ENCODE measurements at regions not wholly inside any gene's neighbourhood (a gene's known extent, or its start where the extent isn't known, plus 50 kb on each side); places are given as distances from the start of the nearest gene placed in this dataset.
"Not testable (repeated sequence)": the region's sequence is repeated elsewhere in the genome, so short reads cannot be mapped to it uniquely, and the experiment has no call there.

DNA sequence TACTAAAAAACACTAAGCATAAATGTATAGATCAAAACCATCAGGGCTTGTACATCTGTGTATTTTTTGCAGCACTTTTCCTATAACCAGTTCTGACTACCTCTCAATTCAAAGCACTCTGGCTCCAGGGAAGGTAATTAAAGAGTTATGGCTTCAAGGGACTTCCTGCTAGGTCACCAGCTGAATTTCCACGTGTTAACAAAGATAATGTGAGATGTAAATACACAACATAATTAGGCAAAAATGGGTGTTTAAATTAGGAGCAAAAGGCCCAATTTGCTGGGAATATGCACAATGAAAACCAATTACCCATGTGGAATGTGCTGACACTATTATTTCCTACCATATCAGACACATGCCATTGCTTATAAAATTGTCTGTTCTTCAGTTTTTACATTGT is 513.4 kb upstream of the FLRT2 start:
- peaks cover 0 to 4% of the 10 kb centered on the region in 2 experiments for H3K9me3 ChIP-seq (ENCODE audit: control insufficient read depth in 2 of 2, low read length in 2 of 2)
- Mint-ChIP-seq H3K9me3 (peaks cover 3 to 27% (median 6%) of the 10 kb centered on the region in 7 donors), H3K27ac (no peak overlapping the region), H3K4me3 (no peak overlapping the region), H3K27me3 (no peaks in the 10 kb centered on the region), H3K4me1 (no peaks in the 10 kb centered on the region), H3K36me3 (no peaks in the 10 kb centered on the region)
- H3K27me3 ChIP-seq (ENCODE audit: control insufficient read depth, insufficient read depth, low read length) = no peaks in the 10 kb centered on the region
- ATAC-seq (ENCODE audit: low read depth in 2 of 2) (no peak), DNase-seq (no peak)
- no peak overlapping the region for H3K27ac ChIP-seq (ENCODE audit: insufficient read depth, low read length, poor library complexity, severe bottlenecking)
- H3K36me3 ChIP-seq (ENCODE audit: control insufficient read depth, insufficient read depth, low read length) = no peaks in the 10 kb centered on the region
- H3K4me3 ChIP-seq (ENCODE audit: low read depth, low read length) = no peak overlapping the region
- no peaks in the 10 kb centered on the region for H3K4me1 ChIP-seq (ENCODE audit: control insufficient read depth, insufficient read depth, low read length, poor library complexity, severe bottlenecking)

DNA sequence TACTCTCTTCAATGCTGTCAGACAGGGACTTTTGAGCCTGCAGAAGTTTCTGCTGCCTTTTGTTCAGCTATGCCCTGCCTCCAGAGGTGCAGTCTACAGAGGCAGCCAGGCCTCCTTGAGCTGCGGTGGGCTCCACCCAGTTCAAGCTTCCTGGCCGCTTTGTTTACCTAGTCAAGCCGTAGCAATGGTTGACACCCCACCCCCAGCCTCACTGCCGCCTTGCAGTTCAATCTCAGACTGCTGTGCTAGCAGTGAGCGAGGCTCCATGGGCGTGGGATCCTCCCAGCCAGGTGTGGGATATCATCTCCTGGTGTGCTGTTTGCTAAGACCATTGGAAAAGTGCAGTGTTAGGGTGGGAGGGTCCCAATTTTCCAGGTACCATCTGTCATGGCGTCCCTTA is 506.1 kb upstream of the FLRT2 start:
- DNase-seq; H3K4me1 Mint-ChIP-seq; H3K27ac Mint-ChIP-seq; H3K4me3 Mint-ChIP-seq; H3K4me1 ChIP-seq (ENCODE audit: control insufficient read depth, insufficient read depth, low read length, poor library complexity, severe bottlenecking); H3K27me3 Mint-ChIP-seq; H3K27me3 ChIP-seq (ENCODE audit: control insufficient read depth, insufficient read depth, low read length); H3K36me3 ChIP-seq (ENCODE audit: control insufficient read depth, insufficient read depth, low read length); H3K4me3 ChIP-seq (ENCODE audit: low read depth, low read length); ATAC-seq (ENCODE audit: low read depth in 2 of 2); H3K36me3 Mint-ChIP-seq; H3K27ac ChIP-seq (ENCODE audit: insufficient read depth, low read length, poor library complexity, severe bottlenecking): not testable (repeated sequence)
- peaks cover 0 to 15% of the 10 kb centered on the region in 2 experiments for H3K9me3 ChIP-seq (ENCODE audit: control insufficient read depth in 2 of 2, low read length in 2 of 2)
- H3K9me3 Mint-ChIP-seq = peaks cover 2 to 25% (median 7%) of the 10 kb centered on the region in 7 donors

GRCh38 chr14:85024931-85025330 is 505.0 kb upstream of the FLRT2 start:
- no peaks in the 10 kb centered on the region for H3K4me1 ChIP-seq (ENCODE audit: control insufficient read depth, insufficient read depth, low read length, poor library complexity, severe bottlenecking)
- H3K9me3 ChIP-seq (ENCODE audit: control insufficient read depth in 2 of 2, low read length in 2 of 2) = peaks cover 0 to 15% of the 10 kb centered on the region in 2 experiments
- peaks cover 2 to 23% (median 5%) of the 10 kb centered on the region in 7 donors for H3K9me3 Mint-ChIP-seq
- H3K4me1 Mint-ChIP-seq = no peaks in the 10 kb centered on the region
- no peaks in the 10 kb centered on the region for H3K36me3 Mint-ChIP-seq
- H3K27me3 ChIP-seq (ENCODE audit: control insufficient read depth, insufficient read depth, low read length) = no peaks in the 10 kb centered on the region
- no peak overlapping the region for H3K27ac ChIP-seq (ENCODE audit: insufficient read depth, low read length, poor library complexity, severe bottlenecking)
- no peaks in the 10 kb centered on the region for H3K36me3 ChIP-seq (ENCODE audit: control insufficient read depth, insufficient read depth, low read length)
- no peak for DNase-seq
- H3K27ac Mint-ChIP-seq = no peak overlapping the region
- ATAC-seq (ENCODE audit: low read depth in 2 of 2) = no peak
- no peak overlapping the region for H3K4me3 Mint-ChIP-seq
- H3K27me3 Mint-ChIP-seq = no peaks in the 10 kb centered on the region
- no peak overlapping the region for H3K4me3 ChIP-seq (ENCODE audit: low read depth, low read length)

GRCh38 chr14:85027681-85028370 is 502.1 kb upstream of the FLRT2 start:
- ATAC-seq (ENCODE audit: low read depth in 2 of 2) = no peak
- Histone ChIP-seq H3K4me1 (ENCODE audit: control insufficient read depth, insufficient read depth, low read length, poor library complexity, severe bottlenecking) (no peaks in the 10 kb centered on the region), H3K36me3 (ENCODE audit: control insufficient read depth, insufficient read depth, low read length) (no peaks in the 10 kb centered on the region), H3K9me3 (ENCODE audit: control insufficient read depth in 2 of 2, low read length in 2 of 2) (peaks cover 0 to 15% of the 10 kb centered on the region in 2 experiments), H3K27ac (ENCODE audit: insufficient read depth, low read length, poor library complexity, severe bottlenecking) (no peak overlapping the region), H3K4me3 (ENCODE audit: low read depth, low read length) (no peak overlapping the region), H3K27me3 (ENCODE audit: control insufficient read depth, insufficient read depth, low read length) (no peaks in the 10 kb centered on the region)
- no peak for DNase-seq
- H3K4me3 Mint-ChIP-seq = no peak overlapping the region
- H3K9me3 Mint-ChIP-seq = peaks cover 2 to 14% (median 5%) of the 10 kb centered on the region in 7 donors
- no peaks in the 10 kb centered on the region for H3K36me3 Mint-ChIP-seq
- H3K27me3 Mint-ChIP-seq = no peaks in the 10 kb centered on the region
- no peaks in the 10 kb centered on the region for H3K4me1 Mint-ChIP-seq
- H3K27ac Mint-ChIP-seq = no peak overlapping the region

DNA sequence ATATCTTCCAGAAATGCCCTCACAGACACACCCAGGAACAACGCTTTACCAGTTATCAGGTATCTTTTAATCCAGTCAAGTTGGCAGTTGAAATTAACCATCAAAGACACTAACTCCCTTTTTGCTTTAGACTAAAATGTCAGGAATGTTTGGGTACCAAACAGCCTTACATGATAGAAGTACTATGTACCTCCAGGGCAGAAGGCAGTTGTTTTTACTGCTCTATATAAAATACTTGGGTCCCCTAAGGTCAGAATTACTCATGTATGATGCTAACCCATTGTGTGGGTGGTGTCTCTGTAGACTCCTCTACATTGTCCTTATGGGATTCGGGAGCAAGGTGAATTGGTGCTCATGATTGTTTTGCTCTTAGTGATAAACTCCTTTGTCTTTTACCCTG is 492.5 kb upstream of the FLRT2 start:
- Histone ChIP-seq H3K4me1 (ENCODE audit: control insufficient read depth, insufficient read depth, low read length, poor library complexity, severe bottlenecking) (no peaks in the 10 kb centered on the region), H3K36me3 (ENCODE audit: control insufficient read depth, insufficient read depth, low read length) (no peaks in the 10 kb centered on the region), H3K4me3 (ENCODE audit: low read depth, low read length) (no peak overlapping the region), H3K27ac (ENCODE audit: insufficient read depth, low read length, poor library complexity, severe bottlenecking) (no peak overlapping the region), H3K9me3 (ENCODE audit: control insufficient read depth in 2 of 2, low read length in 2 of 2) (peaks cover 0 to 13% of the 10 kb centered on the region in 2 experiments), H3K27me3 (ENCODE audit: control insufficient read depth, insufficient read depth, low read length) (no peaks in the 10 kb centered on the region)
- DNase-seq = no peak
- Mint-ChIP-seq H3K4me1 (no peaks in the 10 kb centered on the region), H3K36me3 (no peaks in the 10 kb centered on the region), H3K27me3 (no peaks in the 10 kb centered on the region), H3K4me3 (no peak overlapping the region), H3K27ac (no peak overlapping the region), H3K9me3 (peaks cover 6 to 27% (median 10%) of the 10 kb centered on the region in 7 donors)
- ATAC-seq (ENCODE audit: low read depth in 2 of 2) = no peak

GRCh38 chr14:85038526-85039352 is 491.2 kb upstream of the FLRT2 start:
- no peaks in the 10 kb centered on the region for H3K27me3 ChIP-seq (ENCODE audit: control insufficient read depth, insufficient read depth, low read length)
- no peaks in the 10 kb centered on the region for H3K4me1 ChIP-seq (ENCODE audit: control insufficient read depth, insufficient read depth, low read length, poor library complexity, severe bottlenecking)
- Mint-ChIP-seq H3K4me1 (no peaks in the 10 kb centered on the region), H3K4me3 (no peak overlapping the region), H3K27me3 (no peaks in the 10 kb centered on the region), H3K36me3 (no peaks in the 10 kb centered on the region), H3K27ac (no peak overlapping the region), H3K9me3 (peaks cover 8 to 31% (median 11%) of the 10 kb centered on the region in 7 donors)
- H3K36me3 ChIP-seq (ENCODE audit: control insufficient read depth, insufficient read depth, low read length) = no peaks in the 10 kb centered on the region
- peaks cover 0 to 13% of the 10 kb centered on the region in 2 experiments for H3K9me3 ChIP-seq (ENCODE audit: control insufficient read depth in 2 of 2, low read length in 2 of 2)
- H3K27ac ChIP-seq (ENCODE audit: insufficient read depth, low read length, poor library complexity, severe bottlenecking) = no peak overlapping the region
- H3K4me3 ChIP-seq (ENCODE audit: low read depth, low read length) = no peak overlapping the region
- no peak for ATAC-seq (ENCODE audit: low read depth in 2 of 2)
- DNase-seq = no peak

- Mint-ChIP-seq H3K36me3 (no peaks in the 10 kb centered on the region), H3K4me1 (no peaks in the 10 kb centered on the region), H3K9me3 (peaks cover 5 to 27% (median 11%) of the 10 kb centered on the region in 7 donors), H3K27ac (no peak overlapping the region), H3K4me3 (no peak overlapping the region), H3K27me3 (no peaks in the 10 kb centered on the region)
- Histone ChIP-seq H3K9me3 (ENCODE audit: control insufficient read depth in 2 of 2, low read length in 2 of 2) (peaks cover 0 to 9% of the 10 kb centered on the region in 2 experiments), H3K4me1 (ENCODE audit: control insufficient read depth, insufficient read depth, low read length, poor library complexity, severe bottlenecking) (no peaks in the 10 kb centered on the region), H3K27ac (ENCODE audit: insufficient read depth, low read length, poor library complexity, severe bottlenecking) (no peak overlapping the region), H3K36me3 (ENCODE audit: control insufficient read depth, insufficient read depth, low read length) (no peaks in the 10 kb centered on the region), H3K27me3 (ENCODE audit: control insufficient read depth, insufficient read depth, low read length) (no peaks in the 10 kb centered on the region), H3K4me3 (ENCODE audit: low read depth, low read length) (no peak overlapping the region)
- no peak for ATAC-seq (ENCODE audit: low read depth in 2 of 2)
- no peak for DNase-seq
These were observed 490.7 kb upstream of the FLRT2 start for GRCh38 chr14:85039353-85039626.
